HG03066 (cell line): ENCODE measurements at regions not wholly inside any gene's neighbourhood (a gene's known extent, or its start where the extent isn't known, plus 50 kb on each side); places are given as distances from the start of the nearest gene placed in this dataset.

Experiments
- ATAC-seq: cut with Tn5 transposase; IDR thresholded peaks from one replicate; pipeline ENCODE4 v1.9.1; 2021; ENCODE audit warnings: low read depth; ENCODE audit not compliant: unreplicated experiment

GRCh38 chr4:107122736-107123135, 86.6 kb upstream of the DKK2 start:
- no peak for ATAC-seq

GRCh38 chr4:107120661-107121060, 84.5 kb upstream of the DKK2 start:
- ATAC-seq: no peak

DNA sequence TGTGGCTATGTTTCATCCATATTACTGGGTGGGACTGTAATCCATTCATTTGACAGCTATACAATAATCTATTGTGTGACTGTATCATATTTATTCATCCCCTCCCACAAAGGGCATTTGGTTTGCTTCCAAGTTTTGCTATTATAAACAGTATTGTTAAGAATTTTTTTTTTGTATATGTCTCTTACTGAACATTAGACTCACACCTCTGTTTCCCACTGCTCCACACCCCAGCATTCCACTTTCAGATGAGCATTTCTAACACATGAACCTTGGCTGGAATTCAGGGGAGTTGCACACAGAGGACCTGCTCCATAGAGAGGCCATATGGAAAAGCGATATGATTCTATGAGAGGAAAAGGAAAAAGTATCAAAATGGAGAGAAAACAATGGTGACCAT, 81.6 kb upstream of the DKK2 start:
- no peak for ATAC-seq

DNA sequence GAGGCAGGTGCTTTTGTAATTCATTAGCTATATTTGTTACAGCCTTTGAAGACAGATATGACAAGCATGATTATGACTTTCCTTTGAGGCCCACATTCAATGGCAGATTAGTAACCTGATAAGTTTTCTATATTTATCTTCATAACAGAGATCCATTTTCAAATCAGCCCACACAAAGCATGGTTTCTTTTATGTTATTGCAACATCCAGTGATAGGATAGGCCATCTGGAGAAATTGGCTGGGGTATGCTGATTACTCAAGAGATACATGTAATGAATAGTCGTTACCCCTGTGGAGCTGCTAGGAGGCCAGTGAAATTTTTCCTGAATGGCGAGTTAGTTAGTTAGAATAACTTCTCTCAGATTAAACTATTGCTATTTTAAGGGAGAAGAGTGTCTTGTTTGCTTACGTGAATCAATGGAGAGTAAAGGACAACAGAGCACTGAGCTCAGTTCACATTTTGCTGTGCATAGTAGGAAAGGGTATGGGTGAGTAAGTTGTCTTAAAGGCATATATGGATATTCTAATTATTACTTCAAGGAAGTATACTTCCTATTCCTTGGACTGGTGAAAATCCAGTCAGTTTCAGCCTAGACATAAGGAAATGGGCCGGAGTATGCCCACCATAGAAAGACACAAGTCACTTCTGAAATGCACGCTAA, 79.2 kb upstream of the DKK2 start:
- ATAC-seq: no peak

DNA sequence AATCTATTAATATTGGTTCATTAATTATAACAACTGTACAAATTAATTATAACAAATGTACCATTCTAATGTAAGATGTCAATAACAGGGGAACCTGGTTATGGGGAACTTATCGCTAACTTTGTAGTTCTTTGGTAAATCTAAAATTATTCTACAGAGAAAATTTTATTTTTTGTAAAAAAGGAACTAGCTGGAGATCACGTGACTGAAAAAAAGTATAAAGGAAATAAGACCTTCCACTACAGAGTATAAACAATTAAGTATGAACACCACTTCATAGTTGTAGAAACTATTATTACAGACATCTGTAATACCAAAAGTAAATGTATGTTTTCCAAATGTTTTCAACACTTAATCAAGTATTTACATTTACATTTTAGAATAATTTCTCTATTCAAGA, 77.9 kb upstream of the DKK2 start:
- ATAC-seq: no peak

DNA sequence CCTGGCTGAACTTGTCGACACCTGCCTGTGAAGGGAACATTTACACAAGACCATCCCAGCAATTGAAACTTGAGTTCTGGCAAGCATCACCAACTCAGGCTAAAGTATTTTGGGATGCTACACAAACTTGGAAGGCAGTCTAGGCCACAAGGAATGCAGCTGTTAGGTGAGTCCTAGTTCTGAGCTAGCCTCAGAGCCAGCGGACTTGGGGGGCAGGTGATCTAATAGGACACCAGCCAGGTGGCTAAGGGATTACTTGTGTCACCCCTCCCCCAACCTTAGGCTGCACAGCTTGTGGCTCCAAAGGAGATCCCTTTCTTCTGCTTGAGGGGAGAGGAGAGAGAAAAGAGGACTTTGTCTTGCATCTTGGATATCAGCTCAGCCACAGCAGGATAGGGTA, 62.3 kb upstream of the DKK2 start:
- ATAC-seq: no peak

DNA sequence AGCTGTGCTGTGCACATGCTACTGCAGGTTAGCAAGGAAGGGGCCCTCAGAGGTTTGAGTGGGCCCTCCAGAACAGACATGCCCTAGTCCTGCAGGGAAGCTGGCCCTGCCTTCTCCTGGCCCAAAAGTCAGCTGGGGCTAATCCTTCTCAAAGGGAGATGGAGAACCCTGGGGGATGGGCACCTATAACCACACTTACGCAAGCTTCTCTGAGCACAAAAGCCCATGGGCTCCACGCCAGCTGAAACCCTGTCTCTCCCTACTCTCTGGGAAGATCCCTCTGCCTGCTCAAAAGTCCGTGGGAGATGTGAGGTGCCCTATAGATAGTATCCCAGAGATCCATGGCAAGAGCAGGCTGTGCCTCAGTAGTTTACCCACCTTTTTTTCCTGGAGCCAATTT, 58.9 kb upstream of the DKK2 start:
- no peak for ATAC-seq

DNA sequence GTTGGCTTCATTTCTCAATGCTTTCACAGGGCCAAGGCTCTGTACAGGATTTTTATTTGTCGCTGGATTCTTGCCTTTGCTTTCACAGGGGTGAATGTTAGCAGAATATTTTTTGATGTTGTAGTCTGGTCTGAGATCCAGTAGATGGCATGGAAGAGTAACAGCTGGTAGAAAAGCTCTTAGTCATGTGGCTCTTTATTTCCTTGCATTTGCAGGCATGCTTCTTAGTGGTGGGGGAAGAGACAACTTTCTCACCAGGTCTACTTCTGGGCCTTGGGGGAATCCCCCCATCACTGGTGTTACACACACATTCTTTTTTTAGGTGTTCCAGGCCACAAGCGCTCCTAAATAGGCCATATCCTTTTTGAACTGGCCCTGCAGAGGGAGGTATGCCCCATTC, 58.2 kb upstream of the DKK2 start:
- no peak for ATAC-seq
